Neural progenitor cell (in vitro differentiated cells): ENCODE measurements at regions not wholly inside any gene's neighbourhood (a gene's known extent, or its start where the extent isn't known, plus 50 kb on each side); places are given as distances from the start of the nearest gene placed in this dataset.

Source experiments
- DNase-seq: peaks from one replicate; pipeline ENCODE4 v3.0.0-alpha.2; 2016; ENCODE audit warnings: low spot score
- H2AFZ ChIP-seq: fragments of 200-600 bp; sonication (generic); replicated peaks from 2 replicates; pipeline ENCODE4 v1.6.1; 2016; ENCODE audit warnings: antibody characterized with exemption
- H3F3A ChIP-seq: fragments of 200-600 bp; sonication (generic); 2 replicates; pipeline ENCODE4 v1.6.1; 2016; ENCODE audit warnings: antibody characterized with exemption, low read depth
- H3K27ac ChIP-seq: fragments of 200-600 bp; sonication (generic); 2 replicates; pipeline ENCODE4 v1.5.1; 2016; ENCODE audit warnings: mild to moderate bottlenecking
- H3K27me3 ChIP-seq: fragments of 200-600 bp; sonication (generic); 2 replicates; pipeline ENCODE4 v1.6.1; 2016; ENCODE audit warnings: mild to moderate bottlenecking, moderate library complexity
- H3K36me3 ChIP-seq: fragments of 200-600 bp; sonication (generic); 2 replicates; pipeline ENCODE4 v1.5.1; 2016
- H3K4me1 ChIP-seq: fragments of 200-600 bp; sonication (generic); 2 replicates; pipeline ENCODE4 v1.6.1; 2016; ENCODE audit warnings: mixed run types
- H3K4me2 ChIP-seq: fragments of 200-600 bp; sonication (generic); 2 replicates; pipeline ENCODE4 v1.6.1; 2016
- H3K4me3 ChIP-seq: fragments of 200-600 bp; sonication (generic); 2 replicates; pipeline ENCODE4 v1.5.1; 2016
- H3K79me2 ChIP-seq: fragments of 200-600 bp; sonication (generic); 2 replicates; pipeline ENCODE4 v1.6.1; 2016; ENCODE audit warnings: low read depth
- H3K9ac ChIP-seq: fragments of 200-600 bp; sonication (generic); 2 replicates; pipeline ENCODE4 v1.6.1; 2016
- H3K9me3 ChIP-seq: fragments of 200-600 bp; sonication (generic); 2 replicates; pipeline ENCODE4 v1.5.1; 2016; ENCODE audit warnings: low read depth
- H4K20me1 ChIP-seq: fragments of 200-600 bp; sonication (generic); 2 replicates; pipeline ENCODE4 v1.6.1; 2016; ENCODE audit warnings: low read depth
- H3K27ac Mint-ChIP-seq: 3 replicates; pipeline ENCODE4 v1.8.0; 2021; ENCODE audit warnings: mixed read lengths
- H3K27me3 Mint-ChIP-seq: 2 replicates; pipeline ENCODE4 v1.8.0; 2022; ENCODE audit warnings: low read depth, mild to moderate bottlenecking, inconsistent platforms, moderate library complexity, mixed read lengths; ENCODE audit not compliant: insufficient read depth
- H3K36me3 Mint-ChIP-seq: 3 replicates; pipeline ENCODE4 v1.8.0; 2021; ENCODE audit warnings: mixed read lengths
- H3K4me1 Mint-ChIP-seq: 3 replicates; pipeline ENCODE4 v1.8.0; 2021; ENCODE audit warnings: mixed read lengths
- H3K4me3 Mint-ChIP-seq: 3 replicates; pipeline ENCODE4 v1.8.0; 2021; ENCODE audit warnings: mild to moderate bottlenecking, moderate library complexity, mixed read lengths
- H3K9me3 Mint-ChIP-seq: 3 replicates; pipeline ENCODE4 v1.8.0; 2020; ENCODE audit warnings: mixed read lengths
- EZH2 ChIP-seq: fragments of 200-600 bp; sonication (generic); IDR thresholded peaks from 2 replicates; pipeline ENCODE4 v1.6.1; 2017; ENCODE audit warnings: antibody characterized with exemption, mild to moderate bottlenecking, moderate library complexity
- EZH2phosphoT487 ChIP-seq: fragments of 200-600 bp; sonication (generic); IDR thresholded peaks from 2 replicates; pipeline ENCODE4 v1.6.1; 2017; ENCODE audit warnings: antibody characterized with exemption
- TF ChIP-seq, protein P1 (sequence below): fragments of 200-600 bp; sonication (generic); IDR thresholded peaks from 2 replicates; pipeline ENCODE4 v1.5.1; 2017; ENCODE audit warnings: antibody characterized with exemption, mild to moderate bottlenecking

DNA sequence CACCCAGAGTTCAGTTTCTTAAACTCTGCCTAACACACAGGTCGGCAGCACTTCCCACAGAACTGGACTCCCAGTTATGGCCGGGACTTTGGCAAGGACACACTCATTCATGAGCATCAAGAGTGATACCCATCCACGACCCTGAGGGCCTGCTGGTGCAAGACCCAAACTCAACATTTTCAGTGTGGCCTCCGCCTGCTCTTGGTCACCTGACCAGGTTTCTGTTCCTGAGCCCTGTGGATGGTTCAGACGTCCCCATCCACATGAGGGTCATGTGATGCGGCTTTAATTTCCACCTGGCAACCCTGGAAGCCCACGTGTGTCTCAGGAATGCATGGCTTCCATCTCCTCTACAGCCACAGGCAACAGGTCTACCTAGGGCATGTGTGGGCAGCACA lies 245.3 kb downstream of the DLL1 start:
- Histone ChIP-seq H3F3A (no peaks in the 10 kb centered on the region), H3K36me3 (no peaks in the 10 kb centered on the region), H4K20me1 (no peaks in the 10 kb centered on the region), H3K27me3 (no peaks in the 10 kb centered on the region), H3K9ac (no peak overlapping the region), H3K4me2 (no peak overlapping the region), H3K27ac (no peak overlapping the region), H3K4me3 (no peak overlapping the region), H3K4me1 (peaks cover 5% of the 10 kb centered on the region), H3K9me3 (no peaks in the 10 kb centered on the region), H2AFZ (no peak overlapping the region), H3K79me2 (no peaks in the 10 kb centered on the region)
- Mint-ChIP-seq H3K27me3 (peaks cover 10% of the 10 kb centered on the region), H3K36me3 (no peaks in the 10 kb centered on the region), H3K4me1 (peaks cover 5% of the 10 kb centered on the region), H3K27ac (no peak overlapping the region), H3K4me3 (no peak overlapping the region), H3K9me3 (no peaks in the 10 kb centered on the region)
- TF ChIP-seq EZH2phosphoT487 = no peak
- TF ChIP-seq EZH2 = no peak
- TF ChIP-seq, protein P1, sequence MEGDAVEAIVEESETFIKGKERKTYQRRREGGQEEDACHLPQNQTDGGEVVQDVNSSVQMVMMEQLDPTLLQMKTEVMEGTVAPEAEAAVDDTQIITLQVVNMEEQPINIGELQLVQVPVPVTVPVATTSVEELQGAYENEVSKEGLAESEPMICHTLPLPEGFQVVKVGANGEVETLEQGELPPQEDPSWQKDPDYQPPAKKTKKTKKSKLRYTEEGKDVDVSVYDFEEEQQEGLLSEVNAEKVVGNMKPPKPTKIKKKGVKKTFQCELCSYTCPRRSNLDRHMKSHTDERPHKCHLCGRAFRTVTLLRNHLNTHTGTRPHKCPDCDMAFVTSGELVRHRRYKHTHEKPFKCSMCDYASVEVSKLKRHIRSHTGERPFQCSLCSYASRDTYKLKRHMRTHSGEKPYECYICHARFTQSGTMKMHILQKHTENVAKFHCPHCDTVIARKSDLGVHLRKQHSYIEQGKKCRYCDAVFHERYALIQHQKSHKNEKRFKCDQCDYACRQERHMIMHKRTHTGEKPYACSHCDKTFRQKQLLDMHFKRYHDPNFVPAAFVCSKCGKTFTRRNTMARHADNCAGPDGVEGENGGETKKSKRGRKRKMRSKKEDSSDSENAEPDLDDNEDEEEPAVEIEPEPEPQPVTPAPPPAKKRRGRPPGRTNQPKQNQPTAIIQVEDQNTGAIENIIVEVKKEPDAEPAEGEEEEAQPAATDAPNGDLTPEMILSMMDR = no peak
- DNase-seq = no peak

DNA sequence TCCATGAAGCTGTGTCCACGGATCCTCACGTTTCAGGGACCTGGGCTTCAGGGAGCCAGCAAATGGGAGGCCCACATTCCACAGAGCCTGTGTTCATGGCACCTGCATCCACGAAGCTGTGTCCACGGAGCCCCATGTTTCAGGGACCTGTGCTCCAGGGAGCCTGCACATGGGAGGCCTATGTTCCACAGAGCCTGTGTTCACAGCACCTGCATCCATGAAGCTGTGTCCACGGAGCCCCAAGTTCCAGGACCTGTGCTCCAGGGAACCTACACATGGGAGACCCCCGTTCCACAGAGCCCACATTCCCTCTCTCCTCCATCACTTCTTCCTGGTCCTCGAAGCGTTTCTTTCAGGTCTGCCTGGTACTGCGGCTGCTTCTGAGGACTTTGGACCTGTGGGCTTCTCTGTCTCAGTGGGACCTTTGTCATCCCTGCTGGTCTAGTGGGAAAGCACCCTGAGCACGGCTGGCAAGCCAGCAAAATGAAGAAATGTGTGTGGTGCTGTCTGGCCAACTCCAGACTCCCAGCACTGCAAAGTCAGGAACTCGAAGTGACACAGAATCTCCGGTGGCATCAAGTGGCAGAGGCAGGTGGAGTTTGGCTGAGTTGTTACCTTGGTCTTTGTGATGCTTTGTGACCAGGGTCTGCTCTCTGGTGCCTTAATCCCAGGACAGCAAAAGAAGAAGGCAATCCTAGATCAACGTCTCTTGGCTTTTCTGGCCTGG lies 245.9 kb downstream of the DLL1 start:
- Histone ChIP-seq H3K4me1 (peaks cover 5% of the 10 kb centered on the region), H3K4me3 (no peak overlapping the region), H3K27ac (no peak overlapping the region), H3K9me3 (no peaks in the 10 kb centered on the region), H3K36me3 (no peaks in the 10 kb centered on the region), H3K4me2 (no peak overlapping the region), H3K27me3 (no peaks in the 10 kb centered on the region), H3K9ac (no peak overlapping the region), H4K20me1 (no peaks in the 10 kb centered on the region), H3K79me2 (no peaks in the 10 kb centered on the region), H3F3A (no peaks in the 10 kb centered on the region), H2AFZ (no peak overlapping the region)
- TF ChIP-seq EZH2 (no peak), EZH2phosphoT487 (no peak)
- TF ChIP-seq, protein P1 = no peak
- no peaks in the 10 kb centered on the region for H3K9me3 Mint-ChIP-seq
- H3K36me3 Mint-ChIP-seq = no peaks in the 10 kb centered on the region
- H3K4me3 Mint-ChIP-seq = no peak overlapping the region
- peaks cover 8% of the 10 kb centered on the region for H3K27me3 Mint-ChIP-seq
- peak overlapping the region; percentile 53 for H3K27ac Mint-ChIP-seq
- H3K4me1 Mint-ChIP-seq = peaks cover 8% of the 10 kb centered on the region
- DNase-seq = no peak

DNA sequence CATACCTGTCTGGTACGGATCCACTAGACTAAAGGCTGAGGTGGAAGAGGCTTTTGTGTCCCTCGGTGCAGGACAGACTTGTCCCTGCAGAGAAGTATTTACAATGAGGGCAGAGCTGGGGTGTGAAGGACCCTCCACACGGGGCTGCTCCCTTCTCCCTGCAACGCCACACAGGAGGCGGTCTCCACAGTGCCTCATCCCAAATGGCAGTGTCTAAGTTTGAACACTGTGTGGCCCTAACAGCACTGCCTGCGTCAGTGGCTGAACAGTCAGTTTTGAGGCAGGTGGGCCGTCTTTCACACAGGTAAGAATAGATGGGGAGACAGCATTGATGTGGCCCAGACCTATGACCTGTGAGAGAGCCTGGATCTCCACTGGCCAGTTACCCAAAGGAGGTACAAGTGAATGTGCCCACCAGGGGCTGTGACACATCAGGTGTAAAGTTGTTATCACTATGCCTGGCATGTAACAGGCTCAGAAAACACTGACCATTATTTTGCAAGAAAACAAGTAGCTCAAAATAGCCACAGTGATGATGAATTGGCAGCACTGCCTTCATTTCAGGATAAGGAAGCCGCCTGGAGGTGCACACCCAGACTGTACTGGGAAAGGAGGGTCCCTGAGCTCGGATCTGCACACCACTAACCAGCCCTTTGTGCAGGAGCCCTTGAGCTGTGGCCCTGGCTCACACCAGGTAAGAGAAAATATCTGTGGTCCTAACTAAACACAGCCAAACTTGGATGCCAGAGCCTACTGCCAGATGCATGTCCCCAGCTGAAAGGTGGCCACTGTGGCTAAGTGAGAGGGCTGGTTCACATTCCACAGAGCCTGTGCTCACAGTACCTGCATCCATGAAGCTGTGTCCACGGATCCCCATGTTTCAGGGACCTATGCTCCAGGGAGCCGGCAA lies 246.7 kb downstream of the DLL1 start:
- Mint-ChIP-seq H3K9me3 (no peaks in the 10 kb centered on the region), H3K36me3 (no peaks in the 10 kb centered on the region), H3K4me3 (no peak overlapping the region), H3K27ac (no peak overlapping the region), H3K27me3 (peaks cover 14% of the 10 kb centered on the region), H3K4me1 (peaks cover 11% of the 10 kb centered on the region)
- no peaks in the 10 kb centered on the region for H3K79me2 ChIP-seq
- no peak overlapping the region for H3K27ac ChIP-seq
- no peak overlapping the region for H3K4me2 ChIP-seq
- DNase-seq = no peak
- no peaks in the 10 kb centered on the region for H4K20me1 ChIP-seq
- H3K4me1 ChIP-seq = peaks cover 5% of the 10 kb centered on the region
- no peak overlapping the region for H3K9ac ChIP-seq
- no peaks in the 10 kb centered on the region for H3K27me3 ChIP-seq
- TF ChIP-seq, protein P1 = no peak
- no peak for TF ChIP-seq EZH2
- H3K9me3 ChIP-seq = no peaks in the 10 kb centered on the region
- H3K36me3 ChIP-seq = no peaks in the 10 kb centered on the region
- H3F3A ChIP-seq = no peaks in the 10 kb centered on the region
- H2AFZ ChIP-seq = no peak overlapping the region
- no peak overlapping the region for H3K4me3 ChIP-seq
